SU-DHL-6 (cell line): ENCODE measurements at regions not wholly inside any gene's neighbourhood (a gene's known extent, or its start where the extent isn't known, plus 50 kb on each side); places are given as distances from the start of the nearest gene placed in this dataset.
"Not testable (repeated sequence)": the region's sequence is repeated elsewhere in the genome, so short reads cannot be mapped to it uniquely, and the experiment has no call there.

Experiments used
- CTCF ChIP-seq: fragments of 200-600 bp; sonication (generic); IDR thresholded peaks from one replicate; pipeline ENCODE4 v1.5.1; 2017; ENCODE audit warnings: antibody characterized with exemption, mild to moderate bottlenecking, low read length, moderate library complexity; ENCODE audit not compliant: insufficient read depth, poor library complexity, severe bottlenecking
- EZH2phosphoT487 ChIP-seq: fragments of 200-600 bp; sonication (generic), shearing (Covaris generic); conservative IDR thresholded peaks from 2 replicates; pipeline ENCODE4 v1.6.1; 2018; ENCODE audit warnings: mild to moderate bottlenecking, antibody characterized with exemption, low read length, moderate library complexity, mixed read lengths

GRCh38 chr14:42973171-42973570 is 1366.5 kb downstream of the LRFN5 start:
- not testable (repeated sequence) for TF ChIP-seq CTCF, EZH2phosphoT487
